Psoas muscle (tissue), 7 donors: ENCODE measurements at regions not wholly inside any gene's neighbourhood (a gene's known extent, or its start where the extent isn't known, plus 50 kb on each side); places are given as distances from the start of the nearest gene placed in this dataset.

Experiments used
- ATAC-seq, 4 donors: fragments of 200-7000 bp; cut with Tn5 transposase; one replicate each; pipeline ENCODE4 v1.9.1; 2020; ENCODE audit warnings: moderate library complexity in 3 of 4, mild to moderate bottlenecking in 2 of 4
- DNase-seq, 2 donors: peaks; one replicate each; pipeline ENCODE4 v3.0.0-alpha.2; 2020
- H3K27ac ChIP-seq: fragments of 200-600 bp; one replicate; pipeline ENCODE4 v1.8.0; 2022
- H3K27me3 ChIP-seq, 3 donors: fragments of 200-600 bp in 1 of 3; one replicate each; pipeline versions ENCODE4 v1.6.1 to v1.8.0; 2013 to 2022; ENCODE audit warnings: low read length in 2 of 3, mild to moderate bottlenecking in 2 of 3, moderate library complexity in 1 of 3; ENCODE audit not compliant: insufficient read depth in 3 of 3
- H3K36me3 ChIP-seq, 2 donors: fragments of 200-600 bp in 1 of 2; one replicate each; pipeline versions ENCODE4 v1.6.1 to v1.8.0; 2013 to 2022; ENCODE audit warnings: low read depth in 1 of 2, mild to moderate bottlenecking in 1 of 2, moderate library complexity in 1 of 2; ENCODE audit not compliant: insufficient read depth in 1 of 2
- H3K4me1 ChIP-seq: fragments of 200-600 bp; one replicate; pipeline ENCODE4 v1.8.0; 2022
- H3K4me3 ChIP-seq: fragments of 200-600 bp; one replicate; pipeline ENCODE4 v1.8.0; 2022; ENCODE audit warnings: mild to moderate bottlenecking
- H3K9me3 ChIP-seq: fragments of 200-600 bp; one replicate; pipeline ENCODE4 v1.8.0; 2022
- WGBS, 3 donors: extraction: QIAGEN DNeasy Blood & Tissue Kit; methylation state at CpG; one replicate each; pipeline versions ENCODE4 v1.1.6 to v1.1.7; 2013; 5-methylcytosine and 5-hydroxymethylcytosine counted together
- intact Hi-C, 2 donors: fragments of 100-400 bp; cut with DNase I; formaldehyde crosslinking; loops; one replicate each; pipeline versions ENCODE4 v1.11.0 to v1.14.2; 2022
- TF ChIP-seq, protein P1 (sequence below): fragments of 200-600 bp; IDR thresholded peaks from one replicate; pipeline ENCODE4 v1.8.0; 2022; ENCODE audit warnings: antibody characterized with exemption
- donor health status: healthy with polysubstance abuse.
- donor health status: DM: no; HTN: no; CAD: no; lungs with moderate emphysema.
- donor health status: Bipolar disorder and iron deficiency.
- donor health status: healthy.
- donor health status: DM: yes; HTN: yes; CAD: no.
- donor health status: DM: no; HTN: no; CAD: no.
- donor health status: DM: yes; HTN: yes; CAD: no.

DNA sequence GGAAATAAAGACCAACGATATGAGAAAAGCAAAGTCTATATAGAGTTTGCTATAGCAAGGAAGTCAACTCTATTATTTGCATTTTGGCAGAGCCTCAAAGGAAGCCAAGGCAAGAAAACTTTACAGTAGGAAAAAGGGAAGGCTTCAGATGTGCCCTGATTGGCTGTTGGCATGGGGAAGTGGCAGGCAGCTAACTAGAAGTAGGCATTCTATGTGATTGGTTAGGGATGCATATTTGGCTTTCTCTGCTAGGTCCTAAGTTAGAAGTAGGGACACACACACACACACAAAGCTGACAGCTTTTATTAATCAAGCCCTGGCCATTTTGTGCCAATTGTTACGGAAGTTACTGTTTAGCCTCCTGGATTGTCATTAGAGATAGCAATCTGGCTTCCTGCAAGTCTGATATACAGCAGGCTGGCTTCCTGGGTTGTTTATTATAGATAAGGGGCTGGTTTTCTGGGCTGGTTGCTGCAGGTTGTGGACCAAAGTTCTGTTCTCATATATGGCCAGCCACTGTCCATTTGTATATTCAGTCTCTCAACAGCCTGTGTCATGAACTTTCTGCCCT, 308.1 kb upstream of the GRAMD2B start:
- Histone ChIP-seq H3K4me3 (no peak overlapping the region), H3K9me3 (no peaks in the 10 kb centered on the region), H3K27ac (no peak overlapping the region), H3K36me3 (no peaks in the 10 kb centered on the region), H3K27me3 (no peaks in the 10 kb centered on the region), H3K4me1 (no peaks in the 10 kb centered on the region)
- DNase-seq = no peak
- no peak for ATAC-seq
- intact Hi-C loops = no loop called here
- 61 to 70% (median 65%) methylated on average over 2 of the region's 2 CpGs for WGBS, 3 donors
- TF ChIP-seq, protein P1, sequence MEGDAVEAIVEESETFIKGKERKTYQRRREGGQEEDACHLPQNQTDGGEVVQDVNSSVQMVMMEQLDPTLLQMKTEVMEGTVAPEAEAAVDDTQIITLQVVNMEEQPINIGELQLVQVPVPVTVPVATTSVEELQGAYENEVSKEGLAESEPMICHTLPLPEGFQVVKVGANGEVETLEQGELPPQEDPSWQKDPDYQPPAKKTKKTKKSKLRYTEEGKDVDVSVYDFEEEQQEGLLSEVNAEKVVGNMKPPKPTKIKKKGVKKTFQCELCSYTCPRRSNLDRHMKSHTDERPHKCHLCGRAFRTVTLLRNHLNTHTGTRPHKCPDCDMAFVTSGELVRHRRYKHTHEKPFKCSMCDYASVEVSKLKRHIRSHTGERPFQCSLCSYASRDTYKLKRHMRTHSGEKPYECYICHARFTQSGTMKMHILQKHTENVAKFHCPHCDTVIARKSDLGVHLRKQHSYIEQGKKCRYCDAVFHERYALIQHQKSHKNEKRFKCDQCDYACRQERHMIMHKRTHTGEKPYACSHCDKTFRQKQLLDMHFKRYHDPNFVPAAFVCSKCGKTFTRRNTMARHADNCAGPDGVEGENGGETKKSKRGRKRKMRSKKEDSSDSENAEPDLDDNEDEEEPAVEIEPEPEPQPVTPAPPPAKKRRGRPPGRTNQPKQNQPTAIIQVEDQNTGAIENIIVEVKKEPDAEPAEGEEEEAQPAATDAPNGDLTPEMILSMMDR = no peak

DNA sequence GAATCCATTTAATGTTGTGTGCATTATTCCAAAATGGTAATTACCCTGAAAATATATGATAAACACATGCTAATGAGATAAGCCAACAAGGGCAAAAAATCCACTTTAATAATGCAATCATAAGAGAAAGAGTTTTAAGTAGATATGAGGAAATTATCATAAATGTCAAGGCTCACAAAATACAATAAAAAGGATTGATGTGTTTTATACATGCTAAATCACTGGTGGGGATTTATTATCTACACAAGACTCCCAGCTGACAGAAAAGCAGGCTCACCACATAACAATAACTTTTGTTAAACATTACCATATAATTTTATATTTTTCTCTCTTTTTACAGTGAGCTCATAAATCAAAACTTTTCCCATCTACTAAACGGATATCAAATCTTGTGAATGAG, 306.2 kb upstream of the GRAMD2B start:
- intact Hi-C loops = no loop called here
- WGBS, 3 donors = 23 to 39% (median 27%) methylated on average over 1 of the region's 1 CpG
- Histone ChIP-seq H3K27ac (no peak overlapping the region), H3K9me3 (no peaks in the 10 kb centered on the region), H3K4me1 (no peaks in the 10 kb centered on the region), H3K4me3 (no peak overlapping the region), H3K27me3 (no peaks in the 10 kb centered on the region), H3K36me3 (no peaks in the 10 kb centered on the region)
- TF ChIP-seq, protein P1 = no peak
- ATAC-seq (no peak), DNase-seq (no peak)

DNA sequence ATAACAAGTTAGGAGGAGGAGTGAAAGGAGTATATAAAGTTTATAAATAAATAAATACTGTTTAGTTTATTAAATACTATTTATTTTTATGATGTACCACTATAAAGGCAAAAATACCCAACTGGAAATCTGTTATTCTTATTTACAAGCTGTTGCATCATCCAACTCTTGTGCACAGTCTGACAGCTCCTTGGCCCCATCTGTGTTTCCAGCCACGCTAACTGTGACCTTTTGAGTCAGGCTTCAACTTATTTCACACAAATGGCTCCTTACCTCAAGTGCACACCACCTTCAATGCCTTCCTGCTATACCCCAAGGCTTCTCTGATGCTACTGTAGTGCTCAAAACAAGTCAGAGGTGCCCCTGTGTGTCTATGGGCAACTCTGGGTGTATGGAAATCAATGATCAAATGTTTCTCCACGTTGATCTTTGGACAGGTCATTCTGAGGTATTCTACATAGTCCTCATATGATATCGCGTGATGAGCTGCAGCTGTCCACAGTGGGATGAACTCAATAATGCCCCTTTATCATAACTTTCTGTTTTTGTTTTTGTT, 303.2 kb upstream of the GRAMD2B start:
- Histone ChIP-seq H3K4me3 (no peak overlapping the region), H3K27ac (no peak overlapping the region), H3K9me3 (no peaks in the 10 kb centered on the region), H3K36me3 (no peaks in the 10 kb centered on the region), H3K4me1 (no peaks in the 10 kb centered on the region), H3K27me3 (no peaks in the 10 kb centered on the region)
- TF ChIP-seq, protein P1 = no peak
- DNase-seq = no peak
- ATAC-seq = no peak
- intact Hi-C loops = no loop called here
- WGBS, 3 donors = 84 to 85% (median 84%) methylated on average over 4 of the region's 4 CpGs

DNA sequence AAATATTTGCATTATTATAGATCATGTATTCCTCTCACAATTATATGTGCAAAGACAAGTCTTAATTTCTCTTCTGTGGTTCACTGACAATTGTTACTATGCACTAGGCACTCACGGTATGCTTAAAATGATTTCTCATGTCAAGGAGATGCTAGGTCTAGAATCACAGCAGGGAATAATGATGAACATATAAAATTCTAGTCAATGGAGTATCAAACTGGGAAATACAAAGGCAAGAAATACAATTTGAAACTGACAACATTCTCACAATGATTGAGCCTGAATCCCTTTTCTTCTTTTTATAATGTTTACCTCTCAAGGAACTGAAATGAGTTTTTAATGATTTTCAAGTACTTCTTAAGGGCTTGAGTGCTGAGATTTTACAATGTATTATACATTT, 302.3 kb upstream of the GRAMD2B start:
- intact Hi-C loops = no loop called here
- Histone ChIP-seq H3K36me3 (no peaks in the 10 kb centered on the region), H3K27me3 (no peaks in the 10 kb centered on the region), H3K9me3 (no peaks in the 10 kb centered on the region), H3K4me3 (no peak overlapping the region), H3K27ac (no peak overlapping the region), H3K4me1 (no peaks in the 10 kb centered on the region)
- WGBS, 3 donors = 87 to 95% (median 94%) methylated on average over 1 of the region's 1 CpG
- DNase-seq = no peak
- no peak for ATAC-seq
- TF ChIP-seq, protein P1 = no peak

DNA sequence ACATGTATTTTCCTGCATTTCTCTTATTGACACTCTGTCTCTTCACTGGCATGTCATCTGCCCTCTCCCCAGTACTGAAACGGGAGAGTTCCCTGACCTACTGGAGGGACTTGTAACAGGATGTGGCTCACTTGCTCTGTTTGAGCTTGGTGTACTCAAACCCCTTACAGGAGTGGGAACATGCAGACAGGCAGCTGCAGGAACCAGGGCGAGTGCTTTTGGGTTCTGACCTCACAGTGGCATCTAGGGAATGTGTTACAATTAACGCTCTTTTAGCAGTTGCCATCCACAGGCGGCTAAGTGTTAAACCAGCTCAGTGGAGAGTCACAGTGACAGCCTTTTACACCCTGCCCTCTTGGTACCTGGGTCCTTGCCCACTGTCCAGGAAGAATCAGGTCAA, 300.3 kb upstream of the GRAMD2B start:
- no peaks in the 10 kb centered on the region for H3K36me3 ChIP-seq
- H3K9me3 ChIP-seq = no peaks in the 10 kb centered on the region
- no peaks in the 10 kb centered on the region for H3K4me1 ChIP-seq
- no peaks in the 10 kb centered on the region for H3K27me3 ChIP-seq
- no peak for ATAC-seq
- intact Hi-C loops = no loop called here
- TF ChIP-seq, protein P1 = no peak
- no peak overlapping the region for H3K4me3 ChIP-seq
- no peak overlapping the region for H3K27ac ChIP-seq
- DNase-seq = no peak
- whole genome bisulfite sequencing, 3 donors = 33 to 53% (median 37%) methylated on average over 4 of the region's 4 CpGs
